ENCODE measurements at regions not wholly inside any gene's neighbourhood (a gene's known extent, or its start where the extent isn't known, plus 50 kb on each side); places are given as distances from the start of the nearest gene placed in this dataset.
A peak's percentile ranks its signal among the peaks of the same experiment; 100 is the strongest.
"Not testable (repeated sequence)": the region's sequence is repeated elsewhere in the genome, so short reads cannot be mapped to it uniquely, and the experiment has no call there.

DNA sequence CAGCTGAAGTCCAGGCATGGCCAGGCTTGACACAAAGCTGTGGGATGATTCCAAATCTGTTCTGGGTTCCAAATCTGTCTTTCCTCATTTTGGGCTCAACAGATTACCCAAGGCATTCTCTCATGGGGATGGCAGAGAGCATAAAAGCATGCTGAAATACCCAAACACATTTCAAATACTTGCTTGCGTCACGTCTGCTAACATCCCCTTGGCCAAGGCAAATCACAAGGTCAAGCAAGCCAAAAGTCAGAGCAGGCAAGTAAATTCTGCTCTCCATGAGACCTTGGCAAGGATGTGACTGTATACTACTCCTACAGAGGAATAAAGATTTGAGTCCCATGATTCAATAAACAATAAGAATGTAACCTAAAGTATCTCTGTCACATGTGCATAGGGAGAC is 306.7 kb downstream of the EPB41L4A start:
- no peak for DNase-seq

DNA sequence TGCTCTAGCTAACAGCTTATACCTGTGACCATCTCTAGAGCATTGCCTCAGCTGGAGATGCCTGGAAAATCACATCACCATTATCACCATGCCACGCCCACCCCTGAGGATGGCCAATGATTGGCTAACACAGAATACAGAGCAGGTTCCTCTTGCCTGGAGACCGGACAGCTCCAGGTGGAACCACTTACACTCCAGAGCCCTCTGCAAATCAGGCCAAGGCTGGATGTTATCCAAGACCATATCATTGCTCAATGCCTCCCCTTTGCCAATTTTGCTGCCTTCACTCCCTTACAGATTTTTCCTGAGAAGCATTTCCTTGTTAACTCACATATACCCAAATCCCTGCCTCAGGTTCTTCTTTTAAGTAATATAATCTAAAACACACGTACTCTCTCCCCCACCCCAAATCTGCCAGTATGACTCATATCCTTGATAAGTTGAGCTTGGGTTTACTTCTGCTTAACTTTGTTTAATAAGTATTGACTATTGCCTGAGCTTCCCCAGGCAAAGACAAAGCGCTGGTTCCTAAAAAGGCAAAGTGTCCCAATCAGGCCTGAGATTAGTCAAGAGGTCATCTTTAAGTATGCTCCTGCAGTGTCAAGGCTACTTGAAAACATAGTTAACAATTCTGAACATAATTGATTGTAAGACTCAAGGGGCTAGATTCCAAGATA is 309.6 kb downstream of the EPB41L4A start:
- DNase-seq: peak; percentile 2

DNA sequence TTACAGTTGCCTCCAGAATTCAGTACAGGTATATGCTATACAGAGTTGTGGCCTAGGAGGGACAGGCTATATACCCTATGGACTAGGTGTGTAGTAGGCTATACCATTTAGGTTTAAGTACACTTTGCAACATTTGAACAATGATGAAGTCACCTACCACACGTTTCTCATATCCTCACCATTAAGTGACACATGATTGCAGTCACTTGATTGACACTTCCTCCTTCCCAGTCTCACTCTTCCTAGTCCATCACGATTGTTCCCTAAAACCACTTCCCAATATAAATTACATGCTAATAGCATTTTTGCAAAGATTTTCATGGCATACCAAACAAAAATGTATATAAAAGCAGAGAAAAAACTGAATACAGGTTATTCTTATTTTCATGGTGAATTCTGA is 312.2 kb downstream of the EPB41L4A start:
- DNase-seq: no peak

DNA sequence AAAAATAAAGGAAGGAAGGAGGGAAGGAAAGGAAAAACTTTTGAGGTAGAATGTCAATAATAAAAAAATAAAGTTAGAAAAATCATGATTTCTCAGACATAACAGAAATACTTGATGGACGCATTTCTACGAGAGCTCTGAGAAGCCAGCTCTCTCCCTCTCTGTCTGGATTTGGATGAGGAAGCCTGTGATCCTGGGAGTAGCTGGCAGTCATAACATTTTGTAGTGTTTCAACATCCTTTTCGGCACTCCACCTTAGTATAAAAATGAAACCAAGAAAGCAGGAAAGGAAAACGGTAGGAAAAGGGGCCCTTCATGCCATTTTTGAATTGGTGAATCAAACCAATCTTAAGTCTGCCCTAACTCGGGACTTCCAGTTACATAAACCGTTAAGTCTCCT is 321.3 kb downstream of the EPB41L4A start:
- DNase-seq: no peak

DNA sequence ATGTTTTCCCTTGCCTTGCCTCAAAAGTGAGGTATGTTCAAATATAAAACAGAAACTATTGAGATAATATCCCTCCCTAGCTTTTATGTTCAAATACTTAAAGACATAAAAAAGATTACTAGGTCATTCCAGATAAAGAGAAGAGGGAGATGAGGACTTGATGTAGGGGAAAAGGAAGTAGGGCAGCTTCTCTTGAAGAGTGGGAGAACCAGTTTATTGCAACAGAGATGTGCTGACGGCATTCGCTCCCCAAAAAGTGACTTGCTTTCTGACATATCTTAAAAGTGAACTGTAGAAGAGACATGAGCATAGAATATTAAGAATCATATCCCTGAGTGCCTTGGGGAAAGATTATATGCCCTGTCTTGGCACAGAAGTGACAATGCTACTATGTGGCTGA is 330.2 kb upstream of the NREP start:
- DNase-seq: no peak

DNA sequence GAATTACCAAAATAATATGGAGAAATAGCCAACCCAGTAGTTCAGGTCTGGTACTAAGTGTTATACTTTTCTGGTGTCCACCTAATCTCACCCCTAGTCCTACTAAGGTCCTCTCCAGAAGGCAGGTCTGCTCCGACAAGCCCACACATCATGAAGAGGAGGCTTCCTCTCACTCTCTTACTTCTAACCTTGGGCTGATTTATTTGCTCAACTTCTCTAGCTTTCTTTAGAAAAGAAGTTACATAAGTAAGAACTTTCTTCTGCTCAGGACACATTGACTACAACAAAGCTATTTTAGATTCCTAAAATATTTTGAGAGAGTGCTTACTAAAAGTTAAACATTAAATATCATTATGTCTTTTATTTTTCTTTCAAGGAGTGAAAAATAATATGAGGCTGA is 329.7 kb upstream of the NREP start:
- no peak for DNase-seq

DNA sequence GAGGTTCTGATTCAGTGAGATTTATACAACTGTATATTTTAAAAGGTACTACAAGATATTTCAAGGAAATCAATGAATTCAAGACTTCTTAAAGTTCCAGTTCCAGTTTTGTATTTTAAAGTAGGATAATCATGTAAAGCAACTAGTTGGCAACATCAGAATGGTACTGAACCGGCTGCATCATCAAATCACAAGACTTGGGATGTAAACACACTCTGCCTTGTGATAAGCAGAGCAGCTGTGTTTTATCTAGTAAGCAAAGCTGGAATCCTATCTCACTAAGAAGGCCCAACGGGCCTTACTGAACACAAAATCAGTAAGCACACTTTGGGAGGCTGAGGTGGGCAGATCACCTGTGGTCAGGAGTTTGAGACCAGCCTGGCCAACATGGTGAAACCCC is 327.2 kb upstream of the NREP start:
- peak; percentile 4 for DNase-seq

DNA sequence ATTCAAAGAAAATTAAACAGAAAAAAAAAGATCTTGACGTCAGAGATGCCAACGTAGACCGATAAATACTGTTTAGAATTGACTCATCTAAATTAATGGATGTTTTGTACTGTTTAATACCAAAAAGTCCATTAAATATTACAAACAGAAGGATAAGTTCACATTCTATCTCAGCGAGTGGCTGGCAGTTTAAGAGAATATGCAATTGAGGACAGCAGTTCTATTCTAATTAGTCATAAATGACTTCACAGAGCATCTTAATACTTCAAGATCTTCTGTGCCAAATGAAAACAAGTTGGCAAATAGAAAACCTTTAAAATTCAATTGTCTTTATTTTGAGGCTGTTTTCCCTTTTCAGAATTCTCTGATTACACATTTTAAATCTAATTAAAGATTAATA is 326.6 kb upstream of the NREP start:
- no peak for DNase-seq

DNA sequence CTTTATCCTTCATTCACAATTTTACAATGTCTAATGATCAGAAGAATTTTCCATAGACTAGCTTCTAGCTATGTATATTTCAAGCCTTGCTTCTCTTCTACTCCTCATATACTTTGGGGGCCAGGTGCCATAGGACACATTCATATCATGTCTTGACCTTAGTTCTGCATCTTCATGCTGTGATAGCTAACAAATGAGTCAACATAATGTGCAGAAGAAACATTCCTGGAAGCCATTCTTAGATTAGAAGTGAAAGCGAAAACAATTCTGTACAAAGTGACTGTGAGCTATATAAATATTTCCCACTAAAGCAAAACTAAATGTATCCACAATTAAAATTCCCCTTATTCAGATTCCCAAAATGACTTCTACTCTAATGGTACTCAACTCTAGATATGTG is 320.2 kb upstream of the NREP start:
- DNase-seq: no peak

DNA sequence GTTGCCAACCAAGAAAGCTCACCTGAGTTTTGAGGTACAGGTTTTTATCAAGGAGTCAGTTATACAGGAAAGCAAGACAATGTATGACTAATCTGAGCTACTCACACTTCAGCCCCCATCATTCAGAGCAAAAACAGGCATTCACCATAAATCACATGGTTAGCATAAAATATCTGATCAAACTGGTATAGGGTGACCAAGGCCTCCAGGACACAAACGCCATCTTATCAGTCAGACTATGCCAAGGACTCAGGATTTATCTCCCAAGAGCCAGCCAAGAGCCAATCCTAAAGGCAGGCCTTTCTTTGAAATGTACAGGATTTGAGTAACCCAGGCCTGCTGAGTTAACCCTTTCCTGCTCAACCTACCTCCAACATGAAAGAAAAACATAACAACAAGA is 313.0 kb upstream of the NREP start:
- DNase-seq: no peak

DNA sequence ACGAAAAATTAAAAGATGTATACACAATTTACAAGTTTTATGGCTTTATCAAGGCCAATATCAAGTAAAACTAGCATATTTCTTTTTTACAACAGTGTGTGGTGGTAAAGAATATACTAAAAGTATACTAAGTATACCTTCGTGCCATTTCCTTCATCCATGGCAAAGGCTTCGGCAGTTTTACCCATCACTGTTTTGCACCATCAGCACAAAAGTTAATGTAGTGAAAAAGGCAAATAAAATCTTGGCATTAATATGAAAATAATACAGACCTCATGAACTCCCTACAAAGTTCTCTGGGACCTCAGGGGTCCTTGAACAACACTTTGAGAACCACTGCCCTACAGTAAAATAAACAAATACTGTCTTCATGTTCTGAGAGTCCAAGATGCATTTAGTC is 312.3 kb upstream of the NREP start:
- no peak for DNase-seq

DNA sequence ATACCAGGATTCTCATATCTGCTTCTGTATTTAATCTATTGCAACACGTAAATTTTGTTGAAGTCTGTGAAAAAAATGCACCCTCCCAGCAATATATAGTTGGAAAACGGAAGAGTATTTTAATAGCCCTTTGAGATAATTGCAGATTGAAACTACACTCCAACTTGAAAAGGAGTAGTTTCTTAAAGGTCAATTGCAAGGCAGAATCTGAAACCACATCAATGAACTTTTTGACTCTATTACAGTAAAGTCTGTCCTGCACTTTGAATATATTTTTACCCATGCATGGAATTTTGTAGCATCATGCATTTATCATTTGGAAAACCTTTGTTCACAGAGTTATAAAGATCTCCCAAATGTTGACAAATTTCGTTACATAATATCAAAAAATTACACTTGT is 311.6 kb upstream of the NREP start:
- DNase-seq: no peak

DNA sequence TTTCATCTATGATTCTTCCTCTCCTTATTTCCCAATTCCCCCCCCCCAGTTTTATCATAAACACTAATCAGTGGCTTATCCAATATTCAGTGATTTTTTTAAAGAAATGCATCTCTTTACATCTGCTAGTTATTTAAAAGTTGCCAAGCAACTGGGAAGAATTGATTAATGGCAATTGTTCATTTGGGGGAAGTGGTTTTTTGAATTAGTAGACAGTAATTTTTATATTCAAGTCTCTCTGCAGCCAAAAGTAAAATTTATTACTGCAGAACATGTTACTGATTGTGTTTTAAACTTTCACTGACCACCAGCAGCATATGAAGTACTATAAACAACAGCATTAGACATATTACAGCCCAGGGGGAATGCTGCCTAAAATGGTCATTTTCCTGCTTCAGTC is 308.8 kb upstream of the NREP start:
- DNase-seq: no peak

DNA sequence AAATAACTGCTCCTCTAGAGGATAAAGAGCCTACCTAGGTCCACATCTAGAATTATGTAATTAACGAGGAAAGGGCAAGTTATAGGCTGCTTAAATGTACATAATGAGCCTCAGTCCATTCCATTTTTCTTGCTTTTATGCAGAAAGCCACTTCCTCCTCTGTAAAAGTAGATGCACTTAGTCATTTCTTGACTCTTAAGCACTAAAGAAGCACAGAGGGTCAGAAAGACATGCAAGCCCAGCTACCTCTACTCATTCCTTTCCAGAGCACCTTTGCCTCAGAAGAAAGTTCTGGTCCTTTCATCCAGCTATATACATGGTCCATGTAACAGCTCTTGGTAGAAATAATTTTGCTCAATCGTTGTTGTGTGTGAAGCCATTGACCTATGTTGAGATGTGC is 308.0 kb upstream of the NREP start:
- DNase-seq: no peak

DNA sequence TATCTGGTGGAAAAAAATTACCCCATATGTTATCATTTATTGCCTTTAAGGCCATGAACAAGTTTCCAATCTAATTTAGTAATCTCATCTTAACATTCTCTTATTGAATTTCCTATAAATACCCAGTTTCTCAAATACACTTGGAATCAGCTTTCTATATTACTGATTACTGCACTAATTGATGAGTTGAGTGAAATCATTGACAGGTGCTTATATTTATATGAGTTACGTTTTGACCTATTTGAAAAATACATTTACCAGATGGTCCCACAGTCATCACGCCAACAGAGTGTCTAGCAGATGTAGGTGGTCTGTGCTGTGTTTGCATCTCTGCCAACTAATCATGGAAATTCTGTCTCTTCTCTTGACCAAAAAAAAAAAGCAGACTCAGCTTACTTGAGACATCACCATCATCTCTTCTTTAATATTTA is 307.3 kb upstream of the NREP start:
- DNase-seq: no peak

DNA sequence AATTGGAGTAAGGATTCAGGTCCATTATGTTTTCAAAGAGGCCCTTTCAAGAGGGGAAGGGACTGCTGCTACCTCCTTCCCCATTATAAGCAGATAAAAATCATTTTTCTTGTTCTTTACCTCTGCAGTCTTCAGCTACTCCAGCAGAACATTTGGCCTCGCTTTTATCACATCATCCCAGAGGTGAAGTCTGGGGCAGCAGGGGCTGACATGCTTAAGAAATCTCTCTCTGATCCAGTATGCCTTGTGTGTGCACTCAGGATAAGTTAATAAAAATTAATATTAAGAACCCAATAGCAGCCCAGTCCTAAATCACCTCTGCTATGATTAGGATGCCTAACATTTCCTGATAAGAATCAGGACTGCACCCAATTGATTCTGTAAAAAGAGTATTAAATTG is 306.9 kb upstream of the NREP start:
- no peak for DNase-seq

DNA sequence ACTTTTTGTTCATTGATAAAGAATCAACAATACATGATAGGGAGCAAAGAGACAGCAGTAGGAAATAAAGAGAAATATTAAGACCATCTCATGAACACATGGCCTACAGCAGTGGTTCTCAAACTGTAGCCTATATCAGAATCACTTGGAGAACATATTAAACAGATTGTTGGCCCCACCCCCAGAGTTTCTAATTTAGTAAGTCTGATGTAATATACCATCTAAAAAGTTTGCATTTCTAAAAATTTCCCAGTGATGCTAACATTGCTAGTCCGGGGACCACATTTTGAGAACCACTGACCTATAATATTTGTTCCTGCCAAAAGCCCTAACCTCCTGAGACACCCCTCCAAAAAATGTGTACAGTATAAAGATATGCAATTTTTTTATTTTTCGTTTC is 306.2 kb upstream of the NREP start:
- DNase-seq: no peak

DNA sequence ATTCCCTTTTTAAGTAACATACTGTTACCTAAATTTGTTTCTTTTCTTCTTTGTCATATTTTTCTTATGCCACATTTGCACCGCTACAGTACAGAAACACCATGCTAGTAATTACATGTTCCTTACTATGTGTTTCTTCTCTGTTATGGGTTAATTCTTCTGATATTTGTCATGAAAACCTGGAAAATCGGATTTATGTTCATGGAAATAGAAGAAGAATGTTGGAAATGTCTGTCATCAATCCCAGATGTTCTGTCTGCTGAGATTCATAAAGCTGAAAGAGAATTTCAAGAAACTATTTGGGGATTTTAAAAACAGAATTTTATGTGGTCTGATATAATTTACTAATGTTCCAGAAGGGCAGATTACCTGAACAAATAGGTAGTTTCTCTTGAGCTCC is 305.2 kb upstream of the NREP start:
- no peak for DNase-seq

DNA sequence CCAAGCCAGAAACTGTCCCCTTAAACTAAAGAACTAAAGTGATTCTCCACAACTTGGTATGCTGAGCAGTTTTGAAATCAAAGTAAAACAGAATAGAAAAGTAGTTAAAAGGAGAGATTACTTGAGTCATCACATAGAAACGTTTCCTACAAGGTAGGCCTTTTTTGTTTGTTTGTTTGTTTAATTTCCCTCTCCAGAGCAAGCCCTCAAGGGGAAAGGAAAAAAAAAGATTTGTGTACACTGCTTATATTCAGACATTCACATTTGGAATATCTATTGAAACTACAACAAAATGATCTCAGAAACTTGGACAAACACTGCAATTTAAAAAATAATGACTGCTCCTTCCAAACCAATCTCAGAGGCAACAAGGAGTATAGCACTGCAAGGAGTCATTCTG is 304.7 kb upstream of the NREP start:
- no peak for DNase-seq

DNA sequence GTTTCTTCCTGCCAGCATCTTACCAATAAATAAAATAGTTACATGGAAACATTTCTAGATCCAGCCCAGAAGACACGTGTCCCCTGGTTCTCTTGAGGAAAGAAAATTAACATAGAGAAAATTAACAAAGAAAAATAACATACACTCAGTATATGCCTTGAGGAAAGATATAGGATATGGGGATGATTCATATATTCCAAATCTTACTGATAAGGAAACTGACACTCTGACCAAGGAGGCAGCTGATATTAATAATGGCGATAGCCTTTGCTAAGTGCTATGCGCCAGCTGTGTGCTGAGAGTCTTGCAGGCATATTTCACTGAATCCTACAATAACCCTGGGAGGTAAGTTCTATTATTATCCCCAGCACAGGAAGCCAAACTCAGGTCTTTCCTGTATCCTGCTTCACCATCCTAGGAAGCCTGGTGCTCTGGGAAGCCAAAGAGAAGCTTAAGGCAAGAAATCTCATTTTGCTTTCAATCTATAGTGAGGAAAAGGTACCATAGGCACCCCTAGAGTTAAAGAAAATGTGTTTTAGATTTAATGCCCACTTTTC is 302.7 kb upstream of the NREP start:
- no peak for DNase-seq

DNA sequence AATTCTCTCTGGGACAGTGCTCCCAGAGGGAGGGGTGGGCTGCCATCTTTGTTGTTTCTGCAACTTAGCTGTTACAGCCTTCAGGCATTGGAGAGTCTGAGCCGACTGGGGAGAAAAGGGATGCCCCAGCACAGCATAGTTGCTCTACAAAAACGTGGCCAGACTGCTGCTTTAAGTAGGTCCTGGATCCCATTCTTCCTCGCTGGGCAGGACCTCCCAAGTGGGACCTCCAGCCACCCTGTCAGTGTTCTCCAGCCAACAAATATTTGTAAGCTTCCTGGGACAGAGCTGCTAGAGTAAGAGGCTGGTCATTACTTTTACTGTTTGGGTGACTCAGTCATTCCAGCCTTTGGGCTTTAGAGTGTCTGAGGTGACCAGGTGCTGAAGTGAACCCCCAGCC is 292.7 kb upstream of the NREP start:
- DNase-seq: no peak

DNA sequence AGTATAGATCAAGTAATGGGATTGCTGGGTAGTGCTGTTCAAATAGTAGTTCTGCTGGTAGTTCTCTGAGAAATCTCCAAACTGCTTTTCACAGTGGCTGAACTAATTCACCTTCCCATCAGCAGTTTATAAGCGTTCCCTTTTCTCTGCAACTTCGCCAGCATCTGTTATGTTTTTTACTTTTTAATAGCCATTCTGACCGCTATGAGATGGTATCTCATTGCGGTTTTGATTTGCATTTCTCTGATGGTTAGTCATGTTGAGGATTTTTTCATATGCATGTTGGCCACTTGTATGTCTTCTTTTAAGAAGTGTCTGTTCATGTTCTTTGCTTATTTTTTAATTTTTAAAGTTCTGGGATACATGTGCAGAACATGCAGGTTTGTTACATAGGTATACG is 279.2 kb upstream of the NREP start:
- DNase-seq: no peak

DNA sequence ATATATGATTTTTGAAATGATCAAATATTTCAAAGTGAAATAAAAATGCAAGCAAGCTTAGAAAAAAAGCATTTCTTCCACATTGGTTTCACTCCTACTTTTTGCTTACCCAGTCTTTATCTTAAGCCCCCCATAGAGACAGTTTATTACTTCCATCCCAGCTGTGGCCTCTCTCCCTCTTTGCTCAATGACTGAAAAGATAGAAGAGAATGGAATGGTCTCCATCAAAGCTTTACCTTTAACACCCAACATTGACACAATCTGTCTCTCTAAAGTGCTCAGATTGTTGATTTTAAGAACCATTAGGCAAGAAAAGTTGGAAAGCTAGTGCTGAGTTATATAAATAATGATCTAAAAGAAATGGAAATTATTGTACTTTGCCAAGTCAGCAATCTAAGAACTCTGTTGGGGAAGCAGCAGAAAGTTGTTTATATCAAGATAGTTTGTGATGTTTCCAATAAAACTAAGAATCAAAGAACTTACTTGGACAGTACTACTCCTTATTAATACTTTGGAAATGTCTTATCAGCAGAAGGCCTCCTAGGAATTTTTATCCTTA is 277.5 kb upstream of the NREP start:
- no peak for DNase-seq

DNA sequence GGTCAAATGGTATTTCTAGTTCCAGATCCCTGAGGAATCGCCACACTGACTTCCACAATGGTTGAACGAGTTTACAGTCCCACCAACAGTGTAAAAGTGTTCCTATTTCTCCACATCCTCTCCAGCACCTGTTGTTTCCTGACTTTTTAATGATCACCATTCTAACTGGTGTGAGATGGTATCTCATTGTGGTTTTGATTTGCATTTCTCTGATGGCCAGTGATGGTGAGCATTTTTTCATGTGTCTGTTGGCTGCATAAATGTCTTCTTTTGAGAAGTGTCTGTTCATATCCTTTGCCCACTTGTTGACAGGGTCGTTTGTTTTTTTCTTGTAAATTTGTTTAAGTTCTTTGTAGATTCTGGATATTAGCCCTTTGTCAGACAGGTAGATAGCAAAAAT is 269.9 kb upstream of the NREP start:
- not testable (repeated sequence) for DNase-seq

DNA sequence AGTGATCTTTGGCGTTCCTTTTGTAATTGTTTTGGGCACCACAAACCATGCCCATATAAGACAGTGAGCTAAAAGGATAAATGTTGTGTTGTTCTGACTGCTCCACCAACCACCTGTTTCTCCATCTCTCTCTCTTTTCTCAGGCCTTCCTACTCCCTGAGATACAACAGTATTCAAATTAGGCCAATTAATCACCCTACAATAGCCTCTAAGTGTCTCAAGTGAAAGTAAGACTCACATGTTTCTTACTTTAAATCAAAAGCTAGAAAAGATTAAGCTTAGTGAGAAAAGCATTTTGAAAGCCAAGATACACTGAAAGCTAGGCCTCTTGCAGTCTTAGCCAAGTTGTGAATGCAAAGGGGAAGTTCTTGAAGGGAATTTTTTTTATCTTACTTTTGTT is 268.8 kb upstream of the NREP start:
- no peak for DNase-seq
